Mesenchymal stem cell (in vitro differentiated cells and primary cell): ENCODE measurements at regions not wholly inside any gene's neighbourhood (a gene's known extent, or its start where the extent isn't known, plus 50 kb on each side); places are given as distances from the start of the nearest gene placed in this dataset.

Source experiments
- DNase-seq: peaks from one replicate; pipeline ENCODE4 v3.0.0-alpha.2; 2013
- H2AFZ ChIP-seq: one replicate; pipeline ENCODE4 v1.6.1; 2013; ENCODE audit warnings: low read depth, mild to moderate bottlenecking, control low read depth, inconsistent platforms, low read length, moderate library complexity
- H2AK5ac ChIP-seq: 2 replicates; pipeline ENCODE4 v1.6.1; 2013; ENCODE audit warnings: low read length, moderate library complexity, mild to moderate bottlenecking, inconsistent platforms; ENCODE audit not compliant: severe bottlenecking
- H2BK120ac ChIP-seq: one replicate; pipeline ENCODE4 v1.6.1; 2013; ENCODE audit warnings: low read depth, mild to moderate bottlenecking, inconsistent platforms, low read length, moderate library complexity
- H2BK12ac ChIP-seq, 2 experiments: one replicate each; pipeline ENCODE4 v1.6.1; 2013; ENCODE audit warnings: inconsistent platforms in 2 of 2, low read length in 2 of 2, mild to moderate bottlenecking in 2 of 2, moderate library complexity in 2 of 2, control low read depth in 1 of 2
- H2BK15ac ChIP-seq: one replicate; pipeline ENCODE4 v1.6.1; 2013; ENCODE audit warnings: mild to moderate bottlenecking, low read depth, inconsistent platforms; ENCODE audit not compliant: poor library complexity, severe bottlenecking
- H2BK5ac ChIP-seq: 2 replicates; pipeline ENCODE4 v1.6.1; 2013; ENCODE audit warnings: low read depth, mild to moderate bottlenecking, low read length, control low read depth, inconsistent platforms; ENCODE audit not compliant: poor library complexity, severe bottlenecking
- H3K14ac ChIP-seq, 2 experiments: one replicate each; pipeline ENCODE4 v1.6.1; 2013; ENCODE audit warnings: inconsistent platforms in 2 of 2, low read length in 2 of 2, control low read depth in 1 of 2, mild to moderate bottlenecking in 1 of 2, moderate library complexity in 1 of 2
- H3K18ac ChIP-seq, 2 experiments: one replicate each; pipeline ENCODE4 v1.6.1; 2013; ENCODE audit warnings: inconsistent platforms in 2 of 2, low read length in 2 of 2, control low read depth in 1 of 2, low read depth in 1 of 2, mild to moderate bottlenecking in 1 of 2
- H3K23ac ChIP-seq, 2 experiments: one replicate each; pipeline ENCODE4 v1.6.1; 2013; ENCODE audit warnings: inconsistent platforms in 2 of 2, low read length in 2 of 2, mild to moderate bottlenecking in 2 of 2, moderate library complexity in 2 of 2, control low read depth in 1 of 2
- H3K27ac ChIP-seq: 2 replicates; pipeline ENCODE4 v1.5.1; 2013; ENCODE audit warnings: mild to moderate bottlenecking, moderate library complexity, low read length, control low read depth, inconsistent platforms; ENCODE audit not compliant: poor library complexity, severe bottlenecking
- H3K27me3 ChIP-seq, 2 experiments: 2 replicates each; pipeline versions ENCODE4 v1.6.1 to v1.7.0; 2013; ENCODE audit warnings: low read length in 2 of 2, mild to moderate bottlenecking in 2 of 2, moderate library complexity in 2 of 2, control low read depth in 1 of 2, inconsistent platforms in 1 of 2; ENCODE audit not compliant: control insufficient read depth in 1 of 2, insufficient read depth in 1 of 2
- H3K36me3 ChIP-seq, 2 experiments: 2 replicates each; pipeline versions ENCODE4 v1.6.1 to v1.7.0; 2013; ENCODE audit warnings: low read length in 2 of 2, control low read depth in 1 of 2, inconsistent platforms in 1 of 2, low read depth in 1 of 2, mild to moderate bottlenecking in 1 of 2; ENCODE audit not compliant: insufficient read depth in 2 of 2, control insufficient read depth in 1 of 2
- H3K4ac ChIP-seq, 2 experiments: one replicate each; pipeline ENCODE4 v1.6.1; 2013; ENCODE audit warnings: inconsistent platforms in 2 of 2, low read length in 2 of 2, mild to moderate bottlenecking in 2 of 2, moderate library complexity in 2 of 2, control low read depth in 1 of 2, low read depth in 1 of 2
- H3K4me1 ChIP-seq: 2 replicates; pipeline ENCODE4 v1.6.1; 2013; ENCODE audit warnings: low read depth, low read length, control low read depth; ENCODE audit not compliant: control insufficient read depth, insufficient read depth
- H3K4me2 ChIP-seq: 2 replicates; pipeline ENCODE4 v1.6.1; 2013; ENCODE audit warnings: low read length, mild to moderate bottlenecking, inconsistent platforms; ENCODE audit not compliant: poor library complexity, severe bottlenecking
- H3K4me3 ChIP-seq, 2 experiments: 2 replicates each; pipeline versions ENCODE4 v1.5.1 to v1.7.0; 2013; ENCODE audit warnings: low read length in 2 of 2, mild to moderate bottlenecking in 2 of 2, control low read depth in 1 of 2, low read depth in 1 of 2; ENCODE audit not compliant: insufficient read depth in 1 of 2
- H3K79me1 ChIP-seq: replicated peaks from 2 replicates; pipeline ENCODE4 v1.6.1; 2013; ENCODE audit warnings: mild to moderate bottlenecking, control low read depth, low read length, inconsistent platforms; ENCODE audit not compliant: poor library complexity, severe bottlenecking
- H3K9ac ChIP-seq: 2 replicates; pipeline ENCODE4 v1.7.0; 2013; ENCODE audit warnings: mild to moderate bottlenecking, low read length, moderate library complexity
- H3K9me3 ChIP-seq: 2 replicates; pipeline ENCODE4 v1.7.0; 2013; ENCODE audit warnings: mild to moderate bottlenecking, low read length; ENCODE audit not compliant: control insufficient read depth
- H4K8ac ChIP-seq: one replicate; pipeline ENCODE4 v1.6.1; 2013; ENCODE audit warnings: inconsistent platforms, mild to moderate bottlenecking, low read length, moderate library complexity
- H4K91ac ChIP-seq: one replicate; pipeline ENCODE4 v1.6.1; 2013; ENCODE audit warnings: mild to moderate bottlenecking, low read length, inconsistent platforms
- WGBS: methylation state at CpG from one replicate; pipeline ENCODE4 v1.1.7; 2013; ENCODE audit warnings: mixed read lengths; 5-methylcytosine and 5-hydroxymethylcytosine counted together

DNA sequence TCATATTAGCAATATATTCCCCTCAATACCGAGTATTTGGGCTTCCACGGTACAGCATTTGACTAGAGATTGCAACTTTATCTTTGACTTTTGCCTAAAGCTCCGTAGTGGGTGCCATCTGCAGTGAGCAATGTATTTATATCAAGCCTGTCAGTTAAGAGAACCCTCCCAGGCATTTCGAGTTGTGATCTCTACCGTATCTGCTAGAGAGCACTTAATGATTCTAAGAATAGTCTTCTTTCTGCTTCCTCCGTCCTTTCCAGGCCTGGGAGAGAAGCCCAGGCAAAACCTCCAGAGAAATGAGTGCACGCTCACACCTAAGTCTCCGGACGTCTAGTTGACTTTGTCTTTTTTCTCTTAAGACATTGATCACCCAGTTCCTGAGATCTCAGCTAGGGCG, 210.6 kb downstream of the KLF6 start:
- WGBS: 91% methylated on average over 9 of the region's 10 CpGs
- DNase-seq: no peak

DNA sequence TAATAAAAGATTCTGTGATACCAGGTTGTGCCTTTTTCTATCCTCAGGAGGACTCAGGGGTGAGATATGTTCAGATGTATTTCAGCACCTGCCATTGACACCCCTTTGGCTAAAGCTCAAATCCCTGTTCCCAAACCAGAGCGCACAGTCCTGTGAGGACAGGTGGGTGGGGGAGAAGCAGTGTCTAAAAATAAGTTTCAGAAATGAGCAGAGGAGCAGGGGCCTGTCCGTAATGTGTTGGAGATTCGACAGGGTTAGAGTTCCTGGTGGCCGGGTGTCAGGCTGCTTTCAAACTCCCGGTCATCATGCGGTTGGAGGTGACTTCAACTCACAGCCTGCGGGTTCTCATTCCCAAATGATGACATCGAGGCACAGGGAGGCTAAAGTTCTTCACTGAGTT, 211.5 kb downstream of the KLF6 start:
- WGBS: 85% methylated on average over 8 of the region's 8 CpGs
- DNase-seq: no peak
- no peak overlapping the region for H3K18ac ChIP-seq

More for the DNA sequence above, 210.6 kb downstream of the KLF6 start:
- H2AK5ac ChIP-seq: no peak overlapping the region
- H3K4me2 ChIP-seq: no peak overlapping the region
- no peak overlapping the region for H3K9ac ChIP-seq
- no peak overlapping the region for H3K14ac ChIP-seq
- H3K36me3 ChIP-seq: no peaks in the 10 kb centered on the region
- no peak overlapping the region for H4K91ac ChIP-seq
- H3K79me1 ChIP-seq: no peaks in the 10 kb centered on the region
- H2BK12ac ChIP-seq: no peak overlapping the region
- H3K4ac ChIP-seq: no peak overlapping the region
- no peak overlapping the region for H3K23ac ChIP-seq
- H2BK120ac ChIP-seq: no peak overlapping the region
- H2BK5ac ChIP-seq: no peak overlapping the region
- H3K27me3 ChIP-seq: no peaks in the 10 kb centered on the region
- no peak overlapping the region for H3K4me3 ChIP-seq
- H3K4me1 ChIP-seq: no peaks in the 10 kb centered on the region
- H2BK15ac ChIP-seq: no peak overlapping the region
- H4K8ac ChIP-seq: no peak overlapping the region
- H3K18ac ChIP-seq: no peak overlapping the region
- H2AFZ ChIP-seq: no peak overlapping the region
- H3K27ac ChIP-seq: no peak overlapping the region
- H3K9me3 ChIP-seq: no peaks in the 10 kb centered on the region

GRCh38 chr10:3571310-3571825, 213.6 kb downstream of the KLF6 start:
- no peaks in the 10 kb centered on the region for H3K36me3 ChIP-seq
- no peak overlapping the region for H3K9ac ChIP-seq
- no peaks in the 10 kb centered on the region for H3K4me1 ChIP-seq
- no peak overlapping the region for H3K14ac ChIP-seq
- no peak overlapping the region for H4K91ac ChIP-seq
- no peak overlapping the region for H2BK120ac ChIP-seq
- H2BK5ac ChIP-seq: no peak overlapping the region
- H3K9me3 ChIP-seq: no peaks in the 10 kb centered on the region
- no peak overlapping the region for H3K18ac ChIP-seq
- no peak overlapping the region for H3K4ac ChIP-seq
- H2AK5ac ChIP-seq: no peak overlapping the region
- no peaks in the 10 kb centered on the region for H3K79me1 ChIP-seq
- no peak overlapping the region for H3K23ac ChIP-seq
- H2BK12ac ChIP-seq: no peak overlapping the region
- no peak overlapping the region for H4K8ac ChIP-seq
- no peak overlapping the region for H3K27ac ChIP-seq
- no peak overlapping the region for H2BK15ac ChIP-seq
- H2AFZ ChIP-seq: no peak overlapping the region
- no peaks in the 10 kb centered on the region for H3K27me3 ChIP-seq
- H3K4me3 ChIP-seq: no peak overlapping the region
- no peak for DNase-seq
- WGBS: 95% methylated on average over 12 of the region's 14 CpGs
- no peak overlapping the region for H3K4me2 ChIP-seq

More for the DNA sequence above, 211.5 kb downstream of the KLF6 start:
- Histone ChIP-seq H3K27me3 (no peaks in the 10 kb centered on the region), H2AFZ (no peak overlapping the region), H2BK5ac (no peak overlapping the region), H3K4ac (no peak overlapping the region), H3K9ac (no peak overlapping the region), H3K23ac (no peak overlapping the region), H3K4me3 (no peak overlapping the region), H4K91ac (no peak overlapping the region), H3K4me2 (no peak overlapping the region), H4K8ac (no peak overlapping the region), H3K4me1 (no peaks in the 10 kb centered on the region), H3K9me3 (no peaks in the 10 kb centered on the region), H2AK5ac (no peak overlapping the region), H2BK12ac (no peak overlapping the region), H3K27ac (no peak overlapping the region), H2BK15ac (no peak overlapping the region), H3K79me1 (no peaks in the 10 kb centered on the region), H3K36me3 (no peaks in the 10 kb centered on the region), H2BK120ac (no peak overlapping the region), H3K14ac (no peak overlapping the region)

DNA sequence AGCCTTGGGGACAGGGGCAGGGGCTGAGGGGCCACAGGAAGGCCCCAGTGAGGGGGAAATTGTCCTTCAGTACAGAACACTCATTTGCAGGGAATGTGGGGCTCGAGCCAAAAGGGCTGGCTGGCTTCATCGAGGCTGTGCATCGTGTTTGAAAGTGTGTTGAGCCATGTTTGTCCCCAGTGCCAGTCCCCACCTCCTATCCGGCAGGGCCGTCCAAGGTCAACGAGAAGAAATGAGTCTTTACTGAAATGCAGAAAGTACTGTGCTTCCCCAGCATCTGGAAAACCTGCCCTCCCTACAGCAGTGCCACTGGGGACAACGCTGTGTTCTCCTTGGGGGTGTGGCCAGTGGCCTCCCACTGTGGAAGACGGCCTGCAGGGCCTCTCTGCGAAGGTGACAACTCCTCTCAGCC, 214.1 kb downstream of the KLF6 start:
- Histone ChIP-seq H4K8ac (no peak overlapping the region), H2BK15ac (no peak overlapping the region), H3K14ac (no peak overlapping the region), H3K36me3 (no peaks in the 10 kb centered on the region), H2BK120ac (no peak overlapping the region), H3K4me2 (no peak overlapping the region), H3K4ac (no peak overlapping the region), H3K18ac (peak overlapping the region in 1 of 2 experiments; percentile 7), H3K4me1 (no peaks in the 10 kb centered on the region), H3K9ac (no peak overlapping the region), H2BK12ac (no peak overlapping the region), H3K4me3 (no peak overlapping the region), H3K9me3 (peaks cover under 1% of the 10 kb centered on the region), H3K79me1 (no peaks in the 10 kb centered on the region), H3K27ac (no peak overlapping the region), H3K27me3 (no peaks in the 10 kb centered on the region), H2BK5ac (no peak overlapping the region), H4K91ac (no peak overlapping the region), H3K23ac (no peak overlapping the region), H2AK5ac (no peak overlapping the region), H2AFZ (no peak overlapping the region)
- WGBS: 79% methylated on average over 9 of the region's 9 CpGs
- no peak for DNase-seq
